HG02610 (cell line): ENCODE measurements at regions not wholly inside any gene's neighbourhood (a gene's known extent, or its start where the extent isn't known, plus 50 kb on each side); places are given as distances from the start of the nearest gene placed in this dataset.
"Not testable (repeated sequence)": the region's sequence is repeated elsewhere in the genome, so short reads cannot be mapped to it uniquely, and the experiment has no call there.

Source experiments
- ATAC-seq: cut with Tn5 transposase; IDR thresholded peaks from one replicate; pipeline ENCODE4 v1.9.1; 2021; ENCODE audit warnings: mild to moderate bottlenecking, moderate library complexity; ENCODE audit not compliant: unreplicated experiment

- no peak for ATAC-seq
These were observed 380.1 kb upstream of the PRR16 start for GRCh38 chr5:120083851-120084542.

DNA sequence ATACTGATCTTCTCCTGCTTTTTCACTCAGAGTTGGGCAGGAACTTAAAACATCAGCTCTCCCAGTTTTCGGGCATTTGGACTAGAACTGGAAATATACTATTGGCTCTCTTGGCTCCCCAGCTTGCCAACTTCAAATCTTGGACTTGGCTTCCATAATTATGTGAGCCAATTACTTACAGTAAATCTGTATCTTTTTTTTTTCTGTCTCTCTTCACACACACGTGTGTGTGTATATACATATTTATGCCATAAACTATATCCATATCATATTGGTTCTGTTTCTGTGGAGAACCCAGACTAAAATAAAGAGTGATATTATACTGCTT lies 379.6 kb upstream of the PRR16 start:
- ATAC-seq, result no peak

GRCh38 chr5:120086081-120086480 lies 378.0 kb upstream of the PRR16 start:
- no peak for ATAC-seq

DNA sequence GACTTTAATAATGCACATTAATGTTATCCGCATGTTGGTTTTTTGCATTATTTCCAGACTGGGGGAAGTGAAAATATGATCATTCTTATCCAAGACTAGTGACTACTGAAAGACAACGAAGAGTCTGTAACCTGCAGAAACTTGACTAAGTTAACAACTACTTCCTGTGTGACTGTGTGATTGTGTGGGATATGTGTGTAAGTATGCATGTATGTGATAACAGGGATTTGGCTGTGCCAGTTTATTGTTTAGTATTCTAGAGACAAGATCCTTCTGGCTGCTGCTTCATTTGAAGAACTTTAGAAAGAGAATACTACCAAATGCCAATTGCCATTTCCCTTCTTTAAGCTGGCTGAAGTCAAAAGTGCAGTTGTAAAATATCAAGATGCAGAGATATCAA lies 375.7 kb upstream of the PRR16 start:
- no peak for ATAC-seq

DNA sequence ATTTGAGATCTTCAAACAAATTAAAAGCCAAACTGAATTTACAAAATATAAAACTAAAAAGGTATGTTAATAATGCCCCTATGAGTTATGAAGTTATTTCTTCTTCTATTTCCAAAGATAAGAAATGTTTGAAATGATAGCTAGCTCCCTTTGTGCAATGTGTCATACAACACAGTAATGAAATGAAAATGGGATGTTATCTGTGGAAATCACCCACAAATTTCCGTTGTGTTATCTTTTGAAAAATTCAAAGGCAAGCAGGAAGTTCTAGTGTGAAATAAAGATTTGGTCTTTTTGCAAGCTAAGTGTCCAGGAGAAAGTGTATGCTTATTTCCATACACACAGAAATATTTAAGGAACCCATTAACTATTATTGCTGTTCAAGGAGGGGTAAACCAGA lies 375.3 kb upstream of the PRR16 start:
- no peak for ATAC-seq

DNA sequence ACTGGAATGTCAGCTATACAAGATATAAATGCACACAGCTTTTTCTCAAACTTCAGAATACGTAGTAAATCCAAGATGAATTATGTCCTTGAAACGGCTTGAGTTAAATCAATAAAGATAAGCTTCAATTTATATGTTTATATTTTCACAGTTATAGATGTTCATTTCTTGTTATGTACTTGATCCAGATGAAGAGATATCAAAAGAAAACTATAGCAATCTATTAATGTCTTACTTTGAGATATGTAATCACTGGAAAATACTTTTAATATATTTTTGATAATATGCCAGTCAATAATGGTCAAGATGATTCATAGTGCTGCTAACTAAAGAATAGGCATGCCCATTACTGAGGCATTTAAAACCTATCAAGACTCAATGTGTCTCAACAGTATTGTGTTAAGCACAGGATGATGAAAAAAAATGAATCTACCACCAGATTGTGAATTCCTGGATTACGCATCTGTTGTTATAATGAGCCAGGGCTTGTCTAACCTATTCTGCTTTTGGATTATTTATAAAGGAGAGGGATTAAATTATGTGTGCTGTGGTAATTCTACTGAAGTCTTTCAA lies 372.6 kb upstream of the PRR16 start:
- ATAC-seq, result no peak

- ATAC-seq, result peak; percentile 31
These were observed 371.5 kb upstream of the PRR16 start for GRCh38 chr5:120092649-120093048.

- ATAC-seq, result peak; percentile 35
These were observed 370.9 kb upstream of the PRR16 start for GRCh38 chr5:120093178-120093577.

GRCh38 chr5:120096413-120096812 lies 367.7 kb upstream of the PRR16 start:
- ATAC-seq, result peak; percentile 72

DNA sequence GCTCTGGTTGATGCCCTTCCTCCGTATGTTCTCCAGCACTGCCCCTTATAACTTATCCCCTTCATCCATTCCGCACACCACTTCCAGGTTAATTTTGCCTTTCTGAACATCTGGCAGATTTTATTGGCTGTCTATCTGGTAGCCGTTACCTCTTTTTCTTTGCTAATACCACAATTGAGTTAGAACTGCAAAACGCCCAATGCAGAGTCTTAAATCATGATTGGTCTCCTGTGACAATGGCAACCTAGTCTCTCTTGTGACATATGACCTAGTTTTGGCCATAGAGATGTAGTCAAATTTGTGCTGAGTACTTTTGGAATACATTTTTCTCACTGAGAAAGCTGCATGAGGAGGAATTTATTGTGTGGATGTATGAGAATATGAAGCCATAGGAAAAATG lies 365.7 kb upstream of the PRR16 start:
- no peak for ATAC-seq

- ATAC-seq, result no peak
These were observed 365.1 kb upstream of the PRR16 start for GRCh38 chr5:120098902-120099535.

GRCh38 chr5:120101771-120102170 lies 362.3 kb upstream of the PRR16 start:
- ATAC-seq, result no peak

GRCh38 chr5:120103495-120103894 lies 360.6 kb upstream of the PRR16 start:
- peak; percentile 58 for ATAC-seq

GRCh38 chr5:120106912-120107525 lies 357.1 kb upstream of the PRR16 start:
- ATAC-seq, result no peak

DNA sequence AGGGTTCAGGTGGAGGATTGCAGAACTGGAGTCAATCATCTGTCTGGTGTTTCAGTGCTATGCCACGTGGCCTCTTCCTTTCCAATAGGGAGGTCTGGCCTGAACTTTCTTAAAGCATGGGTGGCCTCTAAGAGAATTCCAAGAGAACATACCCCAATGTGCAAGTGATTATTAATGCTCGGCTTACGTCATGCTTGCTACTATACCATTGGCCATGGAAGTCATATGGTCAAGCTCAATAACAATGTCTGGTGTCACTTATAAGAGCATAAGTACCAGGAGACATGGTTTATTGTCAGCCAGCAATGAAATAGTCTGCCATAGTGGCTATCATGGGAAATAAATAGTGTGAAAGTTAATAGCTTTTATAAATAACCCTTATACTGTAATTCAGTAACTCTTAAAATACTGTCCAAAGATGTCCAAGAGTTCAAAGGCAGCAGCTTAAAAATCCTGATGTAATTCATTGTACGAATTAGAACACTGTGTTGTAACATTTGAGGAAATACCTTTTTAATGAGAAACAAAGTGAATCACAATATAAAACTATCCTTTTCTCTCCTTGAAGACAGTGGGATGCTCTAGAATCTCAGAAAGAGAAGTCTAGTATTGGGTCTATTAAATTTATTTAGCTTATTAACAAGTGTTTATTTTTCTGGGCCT lies 355.4 kb upstream of the PRR16 start:
- ATAC-seq, result no peak

- ATAC-seq, result no peak
These were observed 341.4 kb upstream of the PRR16 start for GRCh38 chr5:120122703-120123102.

DNA sequence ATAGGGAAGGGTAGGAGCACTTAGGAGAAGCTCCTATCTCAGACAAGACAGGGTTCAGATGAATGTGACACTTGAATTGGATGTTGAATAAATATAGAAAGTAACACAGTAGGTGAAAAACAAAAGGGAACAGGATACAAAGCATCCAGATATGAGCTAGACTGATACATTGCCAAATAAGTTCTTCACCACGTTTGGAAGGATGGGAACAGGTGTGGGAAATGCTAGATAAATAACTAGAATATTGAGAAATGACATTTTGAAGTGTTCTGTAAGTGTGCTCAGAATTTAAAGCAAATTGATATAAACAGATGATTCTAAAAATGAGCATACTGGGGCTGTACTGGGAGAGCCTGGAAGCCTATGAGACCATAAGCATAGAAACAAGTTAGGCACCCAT lies 340.1 kb upstream of the PRR16 start:
- no peak for ATAC-seq

DNA sequence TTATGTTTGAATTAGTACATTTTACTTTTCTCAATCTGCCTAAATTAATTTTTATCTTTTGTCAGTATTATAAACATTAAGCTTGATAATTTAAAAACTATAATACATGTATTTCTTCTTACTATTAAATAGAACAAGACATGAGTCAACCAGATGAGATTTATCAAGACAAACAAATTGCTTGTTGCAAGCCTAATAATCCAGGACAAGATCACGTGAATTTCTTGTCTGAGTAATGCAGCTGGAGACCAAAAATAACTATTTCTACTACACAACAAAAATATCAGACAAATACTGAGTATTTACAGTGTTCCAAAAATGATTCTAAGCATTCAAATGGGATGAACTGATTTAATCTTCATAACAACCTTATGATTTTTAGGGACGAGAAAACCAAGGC lies 339.1 kb upstream of the PRR16 start:
- ATAC-seq, result no peak

DNA sequence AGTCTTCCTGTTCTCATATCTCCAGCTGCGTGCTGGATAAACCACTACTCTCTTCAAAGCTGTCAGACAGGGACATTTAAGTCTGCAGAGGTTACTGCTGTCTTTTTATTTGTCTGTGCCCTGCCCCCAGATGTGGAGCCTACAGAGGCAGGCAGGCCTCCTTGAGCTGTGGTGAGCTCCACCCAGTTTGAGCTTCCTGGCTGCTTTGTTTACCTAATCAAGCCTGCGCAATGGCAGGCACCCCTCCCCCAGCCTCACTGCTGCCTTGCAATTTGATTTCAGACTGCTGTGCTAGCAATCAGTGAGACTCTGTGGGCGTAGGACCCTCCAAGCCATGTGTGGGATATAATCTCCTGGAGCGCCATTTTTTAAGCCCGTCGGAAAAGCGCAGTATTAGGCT lies 331.8 kb upstream of the PRR16 start:
- ATAC-seq, result not testable (repeated sequence)

DNA sequence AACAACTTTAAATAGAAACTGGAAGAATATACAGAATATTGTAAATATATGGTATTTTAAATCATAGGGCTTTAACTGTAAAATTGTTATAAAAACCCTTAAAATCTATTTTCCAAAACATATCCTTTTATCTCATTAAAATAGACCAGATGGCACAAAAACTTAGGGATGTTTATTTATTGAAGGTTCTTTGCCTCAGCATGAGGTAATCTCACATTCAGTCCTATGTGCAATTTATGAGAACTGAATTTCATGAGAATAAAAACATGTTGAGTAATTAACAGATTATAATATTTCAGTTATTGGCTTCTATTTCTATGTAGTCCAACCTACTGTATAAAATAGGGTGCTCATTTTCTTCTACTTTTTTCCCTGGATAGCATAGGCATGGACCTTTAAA lies 329.2 kb upstream of the PRR16 start:
- no peak for ATAC-seq

DNA sequence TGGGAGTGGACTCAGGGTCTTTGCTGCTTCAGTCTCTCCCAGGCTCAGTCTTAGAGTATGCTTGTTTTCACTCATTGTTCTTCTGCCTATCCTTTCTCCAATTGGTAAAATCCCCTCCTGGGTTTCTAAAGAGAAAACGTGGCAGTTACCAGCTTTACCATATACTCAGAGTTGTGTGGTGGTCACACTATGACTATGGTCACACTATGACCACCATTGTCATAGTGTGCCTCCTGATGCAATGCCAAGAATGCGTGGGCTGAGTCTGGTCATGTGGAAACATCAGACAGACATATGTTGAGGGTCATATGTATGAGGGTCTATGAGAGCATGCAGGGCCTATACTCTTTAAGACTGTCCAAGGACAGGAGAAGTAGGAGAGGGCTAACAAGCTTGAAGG lies 326.5 kb upstream of the PRR16 start:
- ATAC-seq, result no peak

- no peak for ATAC-seq
These were observed 325.1 kb upstream of the PRR16 start for GRCh38 chr5:120139039-120139438.
